ENCODE measurements at regions not wholly inside any gene's neighbourhood (a gene's known extent, or its start where the extent isn't known, plus 50 kb on each side); places are given as distances from the start of the nearest gene placed in this dataset.

DNA sequence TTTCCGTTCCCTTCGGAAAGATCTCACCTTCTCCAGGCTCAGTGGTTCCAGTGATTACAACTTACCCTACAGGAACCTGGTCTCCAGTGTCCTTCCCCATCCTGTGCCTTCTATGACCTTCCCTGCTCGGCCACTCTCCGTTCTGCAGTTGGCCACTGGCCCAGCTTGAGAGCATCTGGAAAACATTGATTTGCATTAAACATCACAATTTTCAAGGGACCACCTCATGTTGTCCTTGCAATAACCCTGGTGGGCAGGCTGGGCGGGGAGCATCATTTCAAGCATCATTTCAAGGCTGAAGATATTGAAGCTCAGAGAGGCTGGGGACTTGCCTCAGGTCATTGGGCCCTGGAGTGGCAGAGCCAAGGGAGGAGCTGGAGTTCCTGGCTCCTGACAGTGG is 177.4 kb downstream of the SEC61B start:
- TF ChIP-seq, protein P1, sequence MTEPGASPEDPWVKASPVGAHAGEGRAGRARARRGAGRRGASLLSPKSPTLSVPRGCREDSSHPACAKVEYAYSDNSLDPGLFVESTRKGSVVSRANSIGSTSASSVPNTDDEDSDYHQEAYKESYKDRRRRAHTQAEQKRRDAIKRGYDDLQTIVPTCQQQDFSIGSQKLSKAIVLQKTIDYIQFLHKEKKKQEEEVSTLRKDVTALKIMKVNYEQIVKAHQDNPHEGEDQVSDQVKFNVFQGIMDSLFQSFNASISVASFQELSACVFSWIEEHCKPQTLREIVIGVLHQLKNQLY (CRISPR knock-in tag; IDR thresholded peaks at IDR 0.05): no peak
- TF ChIP-seq, protein P2, sequence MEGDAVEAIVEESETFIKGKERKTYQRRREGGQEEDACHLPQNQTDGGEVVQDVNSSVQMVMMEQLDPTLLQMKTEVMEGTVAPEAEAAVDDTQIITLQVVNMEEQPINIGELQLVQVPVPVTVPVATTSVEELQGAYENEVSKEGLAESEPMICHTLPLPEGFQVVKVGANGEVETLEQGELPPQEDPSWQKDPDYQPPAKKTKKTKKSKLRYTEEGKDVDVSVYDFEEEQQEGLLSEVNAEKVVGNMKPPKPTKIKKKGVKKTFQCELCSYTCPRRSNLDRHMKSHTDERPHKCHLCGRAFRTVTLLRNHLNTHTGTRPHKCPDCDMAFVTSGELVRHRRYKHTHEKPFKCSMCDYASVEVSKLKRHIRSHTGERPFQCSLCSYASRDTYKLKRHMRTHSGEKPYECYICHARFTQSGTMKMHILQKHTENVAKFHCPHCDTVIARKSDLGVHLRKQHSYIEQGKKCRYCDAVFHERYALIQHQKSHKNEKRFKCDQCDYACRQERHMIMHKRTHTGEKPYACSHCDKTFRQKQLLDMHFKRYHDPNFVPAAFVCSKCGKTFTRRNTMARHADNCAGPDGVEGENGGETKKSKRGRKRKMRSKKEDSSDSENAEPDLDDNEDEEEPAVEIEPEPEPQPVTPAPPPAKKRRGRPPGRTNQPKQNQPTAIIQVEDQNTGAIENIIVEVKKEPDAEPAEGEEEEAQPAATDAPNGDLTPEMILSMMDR (IDR thresholded peaks at IDR 0.05): no peak
- TF ChIP-seq USF2 (CRISPR knock-in tag; IDR thresholded peaks at IDR 0.05): no peak
- no peak for TF ChIP-seq FOXJ3 (CRISPR knock-in tag; IDR thresholded peaks at IDR 0.05; ENCODE audit: borderline replicate concordance)
- no peak for TF ChIP-seq OVOL2 (CRISPR knock-in tag; IDR thresholded peaks at IDR 0.05; ENCODE audit: borderline replicate concordance)

Measured in WTC11 (cell line).